Sigmoid colon (tissue), 4 donors: ENCODE measurements at regions not wholly inside any gene's neighbourhood (a gene's known extent, or its start where the extent isn't known, plus 50 kb on each side); places are given as distances from the start of the nearest gene placed in this dataset.

ENCODE experiments used
- CTCF ChIP-seq, 4 experiments: fragments of 450-650 bp in 3 of 4; fragments of 200-600 bp in 1 of 4; IDR thresholded peaks; one replicate each; pipeline ENCODE4 v1.5.1; 2016 to 2019; ENCODE audit warnings: antibody characterized with exemption in 4 of 4, mild to moderate bottlenecking in 3 of 4, moderate library complexity in 2 of 4
- POLR2A ChIP-seq, 2 donors: fragments of 450-650 bp; IDR thresholded peaks; one replicate each; pipeline ENCODE4 v1.6.1; 2016; ENCODE audit warnings: antibody characterized with exemption in 2 of 2, mild to moderate bottlenecking in 2 of 2, moderate library complexity in 2 of 2
- POLR2AphosphoS5 ChIP-seq, 4 donors: sonication (generic); formaldehyde crosslinking; IDR thresholded peaks; one replicate each; pipeline ENCODE4 v1.6.1; 2017; ENCODE audit warnings: antibody characterized with exemption in 4 of 4

GRCh38 chr2:13545320-13545719 lies 828.6 kb downstream of the TRIB2 start:
- TF ChIP-seq CTCF (IDR thresholded peaks at IDR 0.05) (no peak), POLR2AphosphoS5 (IDR thresholded peaks at IDR 0.05) (no peak), POLR2A (IDR thresholded peaks at IDR 0.05) (no peak)
